ENCODE measurements at regions not wholly inside any gene's neighbourhood (a gene's known extent, or its start where the extent isn't known, plus 50 kb on each side); places are given as distances from the start of the nearest gene placed in this dataset.

DNA sequence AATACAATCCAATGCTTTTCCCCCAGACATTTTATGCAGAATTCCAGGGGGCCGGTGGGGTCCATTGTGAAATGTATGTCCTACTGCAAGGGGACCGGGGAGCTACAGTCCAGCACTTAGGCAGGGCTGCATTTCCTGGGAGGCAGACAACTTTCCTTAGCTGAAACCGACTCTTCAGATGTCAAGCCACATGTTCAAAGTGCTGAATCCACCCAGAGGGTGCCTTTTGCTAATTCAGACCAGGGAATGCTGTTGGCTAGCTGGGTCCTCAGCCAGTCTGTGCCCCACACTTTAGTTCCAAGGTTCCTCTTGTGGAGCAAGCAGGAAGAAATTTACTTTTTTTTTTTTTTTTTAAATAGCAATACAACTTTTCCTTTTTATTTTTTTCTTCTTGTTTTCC is 219.5 kb upstream of the LRTM1 start:
- Histone ChIP-seq H3K27me3 (replicated peaks in 1 of 2; ENCODE audit: control insufficient read depth in 2 of 2, insufficient read depth in 2 of 2, low read length in 1 of 2) (no peaks in the 10 kb centered on the region), H4K20me1 (ENCODE audit: control insufficient read depth, insufficient read depth) (no peaks in the 10 kb centered on the region), H3K4me1 (ENCODE audit: control insufficient read depth, insufficient read depth, low read length) (no peaks in the 10 kb centered on the region), H2AFZ (ENCODE audit: control insufficient read depth, low read depth, low read length) (no peak overlapping the region), H3K4me3 (no peak overlapping the region), H3K9me3 (replicated peaks; ENCODE audit: control insufficient read depth, insufficient read depth, low read length) (no peaks in the 10 kb centered on the region), H3K36me3 (ENCODE audit: control insufficient read depth in 2 of 2, insufficient read depth in 2 of 2, low read length in 1 of 2) (no peaks in the 10 kb centered on the region), H3K4me2 (ENCODE audit: control insufficient read depth, insufficient read depth) (no peak overlapping the region), H3K79me2 (ENCODE audit: control insufficient read depth, insufficient read depth, low read length) (no peaks in the 10 kb centered on the region), H3K9ac (ENCODE audit: control insufficient read depth, insufficient read depth, low read length) (no peak overlapping the region), H3K27ac (ENCODE audit: control insufficient read depth, insufficient read depth) (no peak overlapping the region)
- ChIA-PET RAD21 (ENCODE audit: unreplicated experiment) (no interaction called here), SMC1A (ENCODE audit: uncharacterized antibody, unreplicated experiment) (no interaction called here), CTCF (no interaction called here), POLR2A (no interaction called here)
- intact Hi-C loops (cut with micrococcal nuclease; ENCODE audit: unreplicated experiment) (no loop called here), in situ Hi-C loops (cut with MboI) (no loop called here)
- TF ChIP-seq EGR1 (IDR thresholded peaks at IDR 0.05; ENCODE audit: borderline replicate concordance in 1 of 2, low read depth in 2 of 2, low read length in 2 of 2): no peak
- no peak for TF ChIP-seq REST (IDR thresholded peaks at IDR 0.05; ENCODE audit: low read depth, low read length)
- no peak for TF ChIP-seq FOXM1 (IDR thresholded peaks at IDR 0.05; ENCODE audit: low read depth, low read length)
- no peak for TF ChIP-seq STAT3 (IDR thresholded peaks at IDR 0.05; ENCODE audit: low read depth, low read length)
- TF ChIP-seq RAD21 (IDR thresholded peaks at IDR 0.05; ENCODE audit: insufficient read depth, low read depth, low read length): no peak
- TF ChIP-seq SREBF1 (IDR thresholded peaks at IDR 0.05; ENCODE audit: low read length): no peak
- TF ChIP-seq TAF1 (IDR thresholded peaks at IDR 0.05; ENCODE audit: borderline replicate concordance, low read depth, low read length): no peak
- no peak for TF ChIP-seq HDAC2 (IDR thresholded peaks at IDR 0.05)
- TF ChIP-seq, protein P1, sequence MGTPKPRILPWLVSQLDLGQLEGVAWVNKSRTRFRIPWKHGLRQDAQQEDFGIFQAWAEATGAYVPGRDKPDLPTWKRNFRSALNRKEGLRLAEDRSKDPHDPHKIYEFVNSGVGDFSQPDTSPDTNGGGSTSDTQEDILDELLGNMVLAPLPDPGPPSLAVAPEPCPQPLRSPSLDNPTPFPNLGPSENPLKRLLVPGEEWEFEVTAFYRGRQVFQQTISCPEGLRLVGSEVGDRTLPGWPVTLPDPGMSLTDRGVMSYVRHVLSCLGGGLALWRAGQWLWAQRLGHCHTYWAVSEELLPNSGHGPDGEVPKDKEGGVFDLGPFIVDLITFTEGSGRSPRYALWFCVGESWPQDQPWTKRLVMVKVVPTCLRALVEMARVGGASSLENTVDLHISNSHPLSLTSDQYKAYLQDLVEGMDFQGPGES (IDR thresholded peaks at IDR 0.05): no peak
- TF ChIP-seq JUND (IDR thresholded peaks at IDR 0.05; ENCODE audit: low read depth, low read length): no peak
- no peak for TF ChIP-seq TCF12 (IDR thresholded peaks at IDR 0.05; ENCODE audit: low read depth, low read length)
- no peak for TF ChIP-seq CEBPZ (IDR thresholded peaks at IDR 0.05; ENCODE audit: low read depth, low read length)
- no peak for TF ChIP-seq NFIC (IDR thresholded peaks at IDR 0.05; ENCODE audit: low read depth, low read length)
- TF ChIP-seq, protein P2, sequence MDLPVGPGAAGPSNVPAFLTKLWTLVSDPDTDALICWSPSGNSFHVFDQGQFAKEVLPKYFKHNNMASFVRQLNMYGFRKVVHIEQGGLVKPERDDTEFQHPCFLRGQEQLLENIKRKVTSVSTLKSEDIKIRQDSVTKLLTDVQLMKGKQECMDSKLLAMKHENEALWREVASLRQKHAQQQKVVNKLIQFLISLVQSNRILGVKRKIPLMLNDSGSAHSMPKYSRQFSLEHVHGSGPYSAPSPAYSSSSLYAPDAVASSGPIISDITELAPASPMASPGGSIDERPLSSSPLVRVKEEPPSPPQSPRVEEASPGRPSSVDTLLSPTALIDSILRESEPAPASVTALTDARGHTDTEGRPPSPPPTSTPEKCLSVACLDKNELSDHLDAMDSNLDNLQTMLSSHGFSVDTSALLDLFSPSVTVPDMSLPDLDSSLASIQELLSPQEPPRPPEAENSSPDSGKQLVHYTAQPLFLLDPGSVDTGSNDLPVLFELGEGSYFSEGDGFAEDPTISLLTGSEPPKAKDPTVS (IDR thresholded peaks at IDR 0.05; ENCODE audit: low read depth, low read length): no peak
- no peak for TF ChIP-seq RFX5 (IDR thresholded peaks at IDR 0.05; ENCODE audit: low read depth, low read length)
- no peak for TF ChIP-seq MTA2 (IDR thresholded peaks at IDR 0.05; ENCODE audit: low read depth)
- no peak for TF ChIP-seq NFYA (IDR thresholded peaks at IDR 0.05; ENCODE audit: borderline replicate concordance, low read depth, low read length)
- no peak for TF ChIP-seq ZNF384 (IDR thresholded peaks at IDR 0.05; ENCODE audit: borderline replicate concordance, low read depth, low read length)
- DNase-seq (ENCODE audit: low read depth, low spot score) (no peak), ATAC-seq (no peak), FAIRE-seq (no peak)
- 0% methylated on average over 3 of the region's 3 CpGs for WGBS (ENCODE audit: insufficient coverage, insufficient replicate concordance, low lambda C conversion rate, missing lambda C conversion rate)
- no TSS peak for BruUV-seq (replicated peaks)

Measured in GM12878 (cell line).